HG03439 (cell line): ENCODE measurements at regions not wholly inside any gene's neighbourhood (a gene's known extent, or its start where the extent isn't known, plus 50 kb on each side); places are given as distances from the start of the nearest gene placed in this dataset.
"Not testable (repeated sequence)": the region's sequence is repeated elsewhere in the genome, so short reads cannot be mapped to it uniquely, and the experiment has no call there.

Experiments
- ATAC-seq: cut with Tn5 transposase; IDR thresholded peaks from one replicate; pipeline ENCODE4 v1.9.1; 2021; ENCODE audit warnings: mild to moderate bottlenecking, moderate library complexity; ENCODE audit not compliant: unreplicated experiment

GRCh38 chr5:125950012-125950615, 473.1 kb upstream of the GRAMD2B start:
- ATAC-seq: no peak

DNA sequence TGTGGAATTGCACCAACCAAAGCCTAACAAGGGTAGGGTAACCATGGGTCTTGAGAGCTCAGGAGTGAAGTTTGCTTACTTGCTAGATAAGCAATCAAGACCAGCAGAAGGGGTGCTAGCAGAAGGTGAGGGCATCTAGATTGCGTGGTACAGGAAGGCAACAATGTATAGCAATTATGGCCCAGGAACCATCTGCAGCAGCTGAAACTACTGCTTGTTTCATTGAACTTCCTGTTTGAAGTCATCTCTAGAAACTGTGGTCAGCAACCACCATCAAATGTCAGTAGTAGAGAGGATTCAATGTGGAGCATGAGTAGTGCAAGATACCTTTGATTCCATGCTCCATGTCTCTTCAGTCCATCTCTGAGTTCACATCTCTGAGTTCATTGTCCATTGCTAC, 462.1 kb upstream of the GRAMD2B start:
- peak; percentile 99 for ATAC-seq

GRCh38 chr5:125965577-125965976, 457.6 kb upstream of the GRAMD2B start:
- no peak for ATAC-seq

GRCh38 chr5:125967576-125967975, 455.6 kb upstream of the GRAMD2B start:
- ATAC-seq: no peak

GRCh38 chr5:125969011-125969813, 454.0 kb upstream of the GRAMD2B start:
- no peak for ATAC-seq

DNA sequence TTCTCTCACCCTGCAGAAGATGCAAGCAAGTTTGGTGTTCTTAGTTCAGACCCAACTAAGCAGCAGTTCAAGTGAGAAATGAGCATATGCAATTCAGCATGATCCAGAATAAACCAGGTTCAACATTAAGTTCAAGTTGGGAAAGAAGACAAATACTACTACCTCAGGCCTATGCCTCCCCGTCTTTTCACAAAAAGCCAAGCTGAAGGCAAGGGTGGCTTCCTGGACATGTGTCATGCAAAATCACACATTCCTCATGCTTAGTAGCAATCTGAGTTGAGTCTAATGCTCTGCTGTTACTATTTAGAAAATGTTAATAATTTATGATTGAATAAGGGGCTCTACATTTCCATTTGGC, 453.4 kb upstream of the GRAMD2B start:
- ATAC-seq: no peak

DNA sequence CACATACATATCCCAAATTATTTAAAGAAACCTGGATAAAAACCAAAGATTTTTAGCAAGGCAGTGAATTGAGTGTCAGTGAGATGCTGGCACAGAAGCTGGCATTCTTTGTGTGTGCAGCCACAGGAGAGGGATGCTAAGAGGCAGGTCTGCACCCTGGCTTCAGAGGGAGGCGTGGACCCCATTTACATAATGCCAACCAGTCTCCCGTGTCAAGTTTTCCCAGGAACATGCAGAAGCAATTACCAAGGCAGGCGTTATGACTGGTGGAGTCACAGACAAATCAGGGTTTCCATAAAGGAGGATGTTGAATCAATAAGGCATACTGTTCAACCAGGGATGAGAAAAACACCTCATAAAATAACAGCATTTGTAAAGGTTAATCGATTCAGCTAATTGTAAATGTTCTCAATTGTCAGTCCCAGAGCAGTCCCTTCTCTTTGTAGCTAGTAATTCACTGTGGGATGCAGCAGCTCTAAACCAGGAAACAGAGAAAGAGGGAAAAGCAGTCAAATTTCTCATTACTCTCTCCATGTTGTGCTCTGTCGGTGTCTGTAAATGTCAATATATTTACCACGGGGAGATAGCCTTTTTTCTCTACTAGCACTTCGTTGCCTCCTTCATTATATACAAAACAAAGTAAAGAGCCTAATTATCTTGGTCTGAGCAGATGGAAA, 452.4 kb upstream of the GRAMD2B start:
- no peak for ATAC-seq

GRCh38 chr5:125972706-125973105, 450.5 kb upstream of the GRAMD2B start:
- ATAC-seq: no peak

DNA sequence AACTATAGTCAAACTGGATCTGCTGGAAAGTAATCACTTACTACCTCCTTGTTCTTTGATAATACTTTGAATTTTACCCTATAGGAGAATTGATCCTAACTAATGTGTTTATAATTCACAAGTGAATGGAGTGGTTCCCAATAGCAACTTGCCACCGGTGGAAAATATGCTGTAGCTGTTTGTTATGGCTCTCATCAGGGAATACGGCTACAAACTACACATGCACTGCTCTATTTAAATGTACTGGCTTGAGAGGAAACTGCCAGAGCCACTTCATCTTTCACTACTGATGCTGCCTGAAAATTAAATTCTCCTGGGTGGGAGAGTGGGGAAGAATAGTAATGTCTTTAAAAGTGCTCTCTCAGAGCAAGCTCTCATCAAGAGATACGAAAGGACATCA, 448.5 kb upstream of the GRAMD2B start:
- ATAC-seq: no peak

DNA sequence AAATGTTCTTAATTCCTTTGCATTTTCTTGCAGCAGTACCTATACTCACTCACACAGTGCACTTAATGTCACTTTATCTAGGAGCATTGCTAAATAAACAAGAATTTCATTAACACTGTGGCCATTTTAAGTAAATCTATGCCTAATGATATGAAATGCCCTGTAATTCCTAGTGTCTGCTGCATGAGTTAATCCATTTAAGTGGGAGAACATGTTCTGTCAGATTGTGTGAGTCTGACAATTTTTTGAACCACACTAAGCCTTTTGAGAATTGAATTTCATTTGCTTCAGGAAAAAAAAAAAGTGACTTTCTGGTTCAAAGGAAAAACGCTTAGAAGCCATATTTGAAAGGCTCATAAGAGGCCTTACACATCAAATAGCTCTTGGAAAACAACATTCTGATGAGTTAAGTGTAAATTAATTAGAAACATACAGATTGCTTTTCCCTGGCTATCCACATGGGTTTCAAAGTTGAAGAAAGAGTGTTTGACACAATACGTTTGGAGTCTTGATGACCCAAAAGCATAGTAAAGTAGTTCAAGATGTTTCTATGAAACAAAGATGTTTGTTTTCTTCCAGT, 446.7 kb upstream of the GRAMD2B start:
- ATAC-seq: no peak

DNA sequence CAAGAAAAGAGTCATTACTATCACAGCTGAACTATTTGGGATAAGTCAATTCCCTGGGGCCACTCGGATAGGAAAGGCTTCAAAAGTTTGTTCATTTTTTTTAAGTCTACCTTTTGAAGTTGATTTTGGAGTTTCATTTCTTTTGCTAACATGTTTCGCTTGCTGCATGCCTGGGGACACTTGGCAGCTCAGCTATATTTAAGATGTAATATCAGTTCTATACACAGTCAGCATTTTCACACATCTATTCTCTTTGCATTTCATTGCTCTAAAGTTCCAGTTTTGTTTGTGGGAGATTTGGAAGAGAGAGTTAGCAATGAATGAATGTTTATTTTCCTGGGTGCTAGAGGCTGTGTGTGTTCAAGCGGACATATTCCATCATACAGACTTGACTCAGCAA, 445.2 kb upstream of the GRAMD2B start:
- ATAC-seq: no peak

GRCh38 chr5:125979636-125980035, 443.6 kb upstream of the GRAMD2B start:
- ATAC-seq: no peak

GRCh38 chr5:125981016-125981415, 442.2 kb upstream of the GRAMD2B start:
- no peak for ATAC-seq

- ATAC-seq: no peak
Observed at GRCh38 chr5:125987677-125988255, 435.4 kb upstream of the GRAMD2B start.

DNA sequence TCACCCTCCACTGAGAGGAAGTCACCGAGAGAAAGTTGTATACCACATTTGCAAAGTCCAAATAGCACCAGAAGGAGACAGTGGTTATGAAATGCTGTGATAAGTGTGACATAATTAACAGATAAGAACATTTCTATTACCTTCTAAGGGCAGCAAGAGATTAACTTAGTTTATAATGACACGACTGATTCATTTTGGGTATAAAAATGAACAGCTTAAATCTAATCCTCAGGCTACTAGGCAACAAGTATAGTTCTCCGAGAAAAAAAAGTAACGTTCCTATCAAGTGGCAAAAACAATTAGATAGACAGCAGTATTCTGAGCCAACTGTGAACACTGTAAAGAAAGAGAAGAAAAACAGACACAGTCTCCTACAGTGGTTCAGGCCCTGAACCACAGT, 431.2 kb upstream of the GRAMD2B start:
- no peak for ATAC-seq

GRCh38 chr5:125999271-126000030, 423.8 kb upstream of the GRAMD2B start:
- not testable (repeated sequence) for ATAC-seq

DNA sequence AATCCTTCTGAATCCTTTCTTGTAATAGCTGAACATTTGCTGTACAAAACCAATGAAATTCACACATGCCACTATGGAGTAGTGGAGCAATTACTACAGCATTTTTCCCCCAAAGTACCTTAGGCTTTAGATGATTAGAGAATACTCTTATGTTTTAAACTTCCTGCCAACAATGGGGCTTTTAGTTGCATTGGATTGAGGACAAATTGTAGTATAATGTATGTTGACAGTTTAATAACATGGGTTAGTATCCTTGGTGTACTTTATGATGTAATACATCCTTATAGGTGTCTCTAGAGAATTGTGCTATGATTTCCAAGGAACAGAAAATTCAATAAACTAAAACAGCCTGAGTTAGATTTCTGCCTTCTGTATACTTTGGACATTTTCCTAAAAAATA, 422.7 kb upstream of the GRAMD2B start:
- no peak for ATAC-seq

DNA sequence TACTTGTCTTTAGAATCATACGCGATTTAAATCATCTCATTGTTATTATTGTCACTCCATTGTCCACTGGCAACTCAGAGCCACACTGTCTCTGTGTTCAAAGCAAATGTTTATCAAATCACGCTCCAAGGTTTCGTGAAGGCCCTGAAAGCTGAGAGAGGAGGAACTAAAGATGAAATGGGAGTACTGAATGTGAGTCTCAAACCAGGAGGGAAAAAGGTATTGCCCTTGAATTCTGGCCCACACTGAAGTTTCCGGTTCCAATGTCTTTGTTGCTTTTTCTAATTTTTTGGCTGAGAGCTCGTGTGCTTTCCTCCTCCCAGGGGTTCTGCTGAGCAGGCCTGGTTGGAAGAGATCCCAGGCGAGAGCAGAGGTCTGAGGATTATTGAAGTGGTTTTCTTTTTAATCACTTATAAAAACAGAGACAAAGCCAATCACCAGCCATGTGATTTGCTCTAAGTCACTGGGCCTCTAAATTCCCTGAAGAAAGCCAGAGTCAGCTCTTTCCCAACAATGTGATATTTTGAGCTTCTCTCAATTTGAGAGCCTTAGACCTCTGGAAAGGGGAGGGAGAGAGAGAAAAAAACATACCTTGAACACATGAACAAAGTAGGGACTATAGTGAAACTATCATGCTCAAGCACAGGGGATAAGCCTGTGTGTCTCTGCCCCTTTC, 420.8 kb upstream of the GRAMD2B start:
- ATAC-seq: no peak

DNA sequence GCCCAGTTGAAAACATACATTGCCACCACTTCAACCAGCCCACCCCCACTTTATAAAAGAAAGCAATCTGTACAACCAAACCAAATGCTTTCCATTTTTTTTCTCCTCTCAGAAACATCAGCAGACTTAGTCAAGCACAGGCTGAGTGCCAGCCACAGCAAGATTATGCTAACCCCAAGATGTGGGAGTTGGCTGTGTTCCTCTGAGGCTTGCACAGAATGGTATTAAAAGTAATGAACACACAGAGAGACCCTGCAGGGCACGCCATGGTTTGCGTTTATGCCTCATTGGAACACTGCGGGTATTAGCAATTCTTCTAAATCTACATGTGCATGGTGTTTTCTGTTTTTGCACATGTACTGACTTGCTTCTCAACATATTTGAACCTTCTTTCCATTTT, 419.9 kb upstream of the GRAMD2B start:
- no peak for ATAC-seq

- no peak for ATAC-seq
Observed at GRCh38 chr5:126004636-126005035, 418.6 kb upstream of the GRAMD2B start.
